ENCODE measurements at regions not wholly inside any gene's neighbourhood (a gene's known extent, or its start where the extent isn't known, plus 50 kb on each side); places are given as distances from the start of the nearest gene placed in this dataset.

GRCh38 chr4:138788267-138788790, 227.3 kb upstream of the NOCT start:
- no peak for TF ChIP-seq CTCF (IDR thresholded peaks at IDR 0.05)
- no peak for TF ChIP-seq POLR2AphosphoS5 (IDR thresholded peaks at IDR 0.05)
- TF ChIP-seq EP300 (IDR thresholded peaks at IDR 0.05) = no peak
